Liver (tissue), 8 donors: ENCODE measurements at regions not wholly inside any gene's neighbourhood (a gene's known extent, or its start where the extent isn't known, plus 50 kb on each side); places are given as distances from the start of the nearest gene placed in this dataset.
"Not testable (repeated sequence)": the region's sequence is repeated elsewhere in the genome, so short reads cannot be mapped to it uniquely, and the experiment has no call there.

Experiments used
- DNase-seq: peaks from one replicate; pipeline ENCODE4 v3.0.0-alpha.2; 2017; ENCODE audit warnings: low spot score
- H3K27ac ChIP-seq, 2 donors: one replicate each; pipeline ENCODE4 v1.7.0; 2013; ENCODE audit warnings: inconsistent platforms in 2 of 2, low read length in 2 of 2, control low read depth in 1 of 2, low read depth in 1 of 2, mild to moderate bottlenecking in 1 of 2
- H3K27me3 ChIP-seq, 4 donors: one replicate each; pipeline versions ENCODE4 v1.6.1 to v1.7.0; 2013; ENCODE audit warnings: low read length in 3 of 4, inconsistent platforms in 1 of 4, mild to moderate bottlenecking in 1 of 4, moderate library complexity in 1 of 4; ENCODE audit not compliant: control insufficient read depth in 4 of 4, insufficient read depth in 4 of 4
- H3K36me3 ChIP-seq, 4 donors: one replicate each; pipeline versions ENCODE4 v1.6.1 to v1.7.0; 2013; ENCODE audit warnings: low read length in 3 of 4, mild to moderate bottlenecking in 3 of 4, low read depth in 1 of 4, moderate library complexity in 1 of 4; ENCODE audit not compliant: control insufficient read depth in 4 of 4, insufficient read depth in 3 of 4
- H3K4me1 ChIP-seq, 4 donors: one replicate each; pipeline versions ENCODE4 v1.6.1 to v1.7.0; 2013; ENCODE audit warnings: low read length in 3 of 4, mild to moderate bottlenecking in 3 of 4, moderate library complexity in 1 of 4; ENCODE audit not compliant: control insufficient read depth in 4 of 4, insufficient read depth in 4 of 4
- H3K4me3 ChIP-seq, 3 donors: one replicate each; pipeline versions ENCODE4 v1.6.1 to v1.7.0; 2013; ENCODE audit warnings: low read length in 3 of 3, control low read depth in 1 of 3, low read depth in 1 of 3, mild to moderate bottlenecking in 1 of 3
- H3K9ac ChIP-seq, 2 donors: one replicate each; pipeline ENCODE4 v1.7.0; 2013; ENCODE audit warnings: low read length in 2 of 2, mild to moderate bottlenecking in 2 of 2, moderate library complexity in 2 of 2, control low read depth in 1 of 2, low read depth in 1 of 2
- H3K9me3 ChIP-seq, 4 donors: one replicate each; pipeline versions ENCODE4 v1.6.1 to v1.7.0; 2013; ENCODE audit warnings: low read length in 3 of 4; ENCODE audit not compliant: control insufficient read depth in 4 of 4
- HNF4A ChIP-seq, 2 donors: conservative IDR thresholded peaks; 2 replicates each; pipeline ENCODE4 v1.6.1; 2016; ENCODE audit warnings: antibody characterized with exemption in 2 of 2, mild to moderate bottlenecking in 2 of 2
- HNF4G ChIP-seq: IDR thresholded peaks from 2 replicates; pipeline ENCODE4 v1.6.1; 2016; ENCODE audit warnings: antibody characterized with exemption
- NR2F2 ChIP-seq: IDR thresholded peaks from 2 replicates; pipeline ENCODE4 v1.6.1; 2016; ENCODE audit warnings: antibody characterized with exemption
- TAF1 ChIP-seq: conservative IDR thresholded peaks from 2 replicates; pipeline ENCODE4 v1.6.1; 2016; ENCODE audit warnings: antibody characterized with exemption, mild to moderate bottlenecking
- WGBS: extraction: QIAGEN DNeasy Blood & Tissue Kit; methylation state at CpG from one replicate; pipeline ENCODE4 v1.1.7; 2013; 5-methylcytosine and 5-hydroxymethylcytosine counted together
- TF ChIP-seq, protein P1 (sequence below): IDR thresholded peaks from 2 replicates; pipeline ENCODE4 v1.6.1; 2016; ENCODE audit warnings: antibody characterized with exemption, mild to moderate bottlenecking
- TF ChIP-seq, protein P2 (sequence below): IDR thresholded peaks from 2 replicates; pipeline ENCODE4 v1.6.1; 2016; ENCODE audit warnings: antibody characterized with exemption
- TF ChIP-seq, protein P3 (sequence below): fragments of 150-350 bp; IDR thresholded peaks from 2 replicates; pipeline ENCODE4 v1.5.1; 2017; ENCODE audit warnings: improper control_type of control experiment, low read depth, low read length; ENCODE audit not compliant: missing input control
- TF ChIP-seq, protein P4 (sequence below): IDR thresholded peaks from 2 replicates; pipeline ENCODE4 v1.6.1; 2016; ENCODE audit warnings: antibody characterized with exemption
- donor health status: healthy.
- donor health status: healthy.
- donor health status: healthy.
- donor health status: healthy.
- donor health status: healthy.

DNA sequence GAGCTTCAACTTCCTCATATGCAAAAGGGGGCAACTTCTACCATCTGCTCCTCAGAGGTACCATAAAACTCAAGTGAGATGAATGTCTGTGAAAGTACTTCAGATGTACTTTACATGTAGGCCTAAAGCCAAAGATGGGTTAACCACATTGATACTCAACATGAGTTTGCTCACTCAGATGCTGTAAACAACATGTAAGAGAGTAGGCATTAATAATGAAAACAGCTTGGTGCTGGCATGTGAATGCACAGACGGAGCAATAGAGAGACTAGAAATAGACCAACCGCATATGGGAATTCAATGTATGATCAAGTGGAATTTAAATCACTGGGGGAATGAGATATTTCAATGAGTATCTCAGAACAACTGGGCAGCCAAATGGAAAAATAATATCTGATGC, 143.8 kb upstream of the CDYL start (continued):
- TF ChIP-seq, protein P1, sequence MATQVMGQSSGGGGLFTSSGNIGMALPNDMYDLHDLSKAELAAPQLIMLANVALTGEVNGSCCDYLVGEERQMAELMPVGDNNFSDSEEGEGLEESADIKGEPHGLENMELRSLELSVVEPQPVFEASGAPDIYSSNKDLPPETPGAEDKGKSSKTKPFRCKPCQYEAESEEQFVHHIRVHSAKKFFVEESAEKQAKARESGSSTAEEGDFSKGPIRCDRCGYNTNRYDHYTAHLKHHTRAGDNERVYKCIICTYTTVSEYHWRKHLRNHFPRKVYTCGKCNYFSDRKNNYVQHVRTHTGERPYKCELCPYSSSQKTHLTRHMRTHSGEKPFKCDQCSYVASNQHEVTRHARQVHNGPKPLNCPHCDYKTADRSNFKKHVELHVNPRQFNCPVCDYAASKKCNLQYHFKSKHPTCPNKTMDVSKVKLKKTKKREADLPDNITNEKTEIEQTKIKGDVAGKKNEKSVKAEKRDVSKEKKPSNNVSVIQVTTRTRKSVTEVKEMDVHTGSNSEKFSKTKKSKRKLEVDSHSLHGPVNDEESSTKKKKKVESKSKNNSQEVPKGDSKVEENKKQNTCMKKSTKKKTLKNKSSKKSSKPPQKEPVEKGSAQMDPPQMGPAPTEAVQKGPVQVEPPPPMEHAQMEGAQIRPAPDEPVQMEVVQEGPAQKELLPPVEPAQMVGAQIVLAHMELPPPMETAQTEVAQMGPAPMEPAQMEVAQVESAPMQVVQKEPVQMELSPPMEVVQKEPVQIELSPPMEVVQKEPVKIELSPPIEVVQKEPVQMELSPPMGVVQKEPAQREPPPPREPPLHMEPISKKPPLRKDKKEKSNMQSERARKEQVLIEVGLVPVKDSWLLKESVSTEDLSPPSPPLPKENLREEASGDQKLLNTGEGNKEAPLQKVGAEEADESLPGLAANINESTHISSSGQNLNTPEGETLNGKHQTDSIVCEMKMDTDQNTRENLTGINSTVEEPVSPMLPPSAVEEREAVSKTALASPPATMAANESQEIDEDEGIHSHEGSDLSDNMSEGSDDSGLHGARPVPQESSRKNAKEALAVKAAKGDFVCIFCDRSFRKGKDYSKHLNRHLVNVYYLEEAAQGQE = no peak
- TF ChIP-seq, protein P2, sequence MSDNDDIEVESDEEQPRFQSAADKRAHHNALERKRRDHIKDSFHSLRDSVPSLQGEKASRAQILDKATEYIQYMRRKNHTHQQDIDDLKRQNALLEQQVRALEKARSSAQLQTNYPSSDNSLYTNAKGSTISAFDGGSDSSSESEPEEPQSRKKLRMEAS = no peak

DNA sequence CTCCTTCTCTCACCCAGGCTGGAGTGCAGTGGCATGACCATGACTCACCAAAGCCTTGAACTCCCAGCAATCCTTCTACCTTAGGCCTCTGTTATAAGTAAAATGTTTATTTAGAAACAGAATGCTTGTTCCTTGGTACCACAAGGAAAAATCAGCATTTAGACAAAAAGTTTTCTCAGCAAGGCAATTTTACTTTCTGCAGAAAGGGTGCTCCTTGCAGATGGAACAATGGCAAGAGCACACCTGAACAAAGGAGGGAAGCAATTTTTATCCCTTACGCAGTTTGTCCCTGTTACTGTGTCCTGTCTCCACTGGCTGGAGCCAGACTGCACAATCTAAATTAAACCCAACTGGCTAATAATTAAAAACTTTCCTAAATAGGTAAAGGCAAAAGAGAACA, 146.4 kb upstream of the CDYL start:
- not testable (repeated sequence) for H3K9ac ChIP-seq, H3K4me1 ChIP-seq, DNase-seq, H3K27me3 ChIP-seq, H3K27ac ChIP-seq, H3K36me3 ChIP-seq, H3K4me3 ChIP-seq
- WGBS = 97% methylated on average over 1 of the region's 1 CpG
- peaks cover 3 to 12% (median 8%) of the 10 kb centered on the region in 4 donors for H3K9me3 ChIP-seq

DNA sequence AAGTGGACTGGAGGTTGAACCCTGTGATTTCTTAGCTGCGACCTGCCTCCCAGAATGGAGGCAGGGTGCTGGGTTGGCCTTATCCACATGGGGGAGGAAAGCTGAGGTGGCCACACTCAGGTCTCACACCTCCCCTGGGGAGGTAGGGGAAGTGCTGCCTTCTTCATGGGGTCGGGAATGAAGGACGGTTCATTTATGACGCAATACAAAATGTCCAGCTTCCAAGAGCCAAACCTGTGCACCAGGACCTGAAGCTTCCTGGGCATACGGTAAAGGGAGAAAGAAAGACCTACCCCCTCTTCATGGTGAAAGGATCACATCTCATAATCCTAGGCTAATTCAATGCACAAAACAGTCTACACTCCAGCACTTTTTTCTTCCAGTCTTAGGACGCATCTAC, 150.6 kb upstream of the CDYL start:
- 81% methylated on average over 6 of the region's 6 CpGs for WGBS

More for the DNA sequence above, 150.6 kb upstream of the CDYL start:
- H3K27ac ChIP-seq = no peak overlapping the region
- no peak overlapping the region for H3K4me3 ChIP-seq
- no peaks in the 10 kb centered on the region for H3K36me3 ChIP-seq
- no peak overlapping the region for H3K9ac ChIP-seq
- no peak for TF ChIP-seq TAF1
- no peak for TF ChIP-seq NR2F2
- TF ChIP-seq, protein P3, sequence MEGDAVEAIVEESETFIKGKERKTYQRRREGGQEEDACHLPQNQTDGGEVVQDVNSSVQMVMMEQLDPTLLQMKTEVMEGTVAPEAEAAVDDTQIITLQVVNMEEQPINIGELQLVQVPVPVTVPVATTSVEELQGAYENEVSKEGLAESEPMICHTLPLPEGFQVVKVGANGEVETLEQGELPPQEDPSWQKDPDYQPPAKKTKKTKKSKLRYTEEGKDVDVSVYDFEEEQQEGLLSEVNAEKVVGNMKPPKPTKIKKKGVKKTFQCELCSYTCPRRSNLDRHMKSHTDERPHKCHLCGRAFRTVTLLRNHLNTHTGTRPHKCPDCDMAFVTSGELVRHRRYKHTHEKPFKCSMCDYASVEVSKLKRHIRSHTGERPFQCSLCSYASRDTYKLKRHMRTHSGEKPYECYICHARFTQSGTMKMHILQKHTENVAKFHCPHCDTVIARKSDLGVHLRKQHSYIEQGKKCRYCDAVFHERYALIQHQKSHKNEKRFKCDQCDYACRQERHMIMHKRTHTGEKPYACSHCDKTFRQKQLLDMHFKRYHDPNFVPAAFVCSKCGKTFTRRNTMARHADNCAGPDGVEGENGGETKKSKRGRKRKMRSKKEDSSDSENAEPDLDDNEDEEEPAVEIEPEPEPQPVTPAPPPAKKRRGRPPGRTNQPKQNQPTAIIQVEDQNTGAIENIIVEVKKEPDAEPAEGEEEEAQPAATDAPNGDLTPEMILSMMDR = no peak
- TF ChIP-seq, protein P1 = no peak
- TF ChIP-seq, protein P4, sequence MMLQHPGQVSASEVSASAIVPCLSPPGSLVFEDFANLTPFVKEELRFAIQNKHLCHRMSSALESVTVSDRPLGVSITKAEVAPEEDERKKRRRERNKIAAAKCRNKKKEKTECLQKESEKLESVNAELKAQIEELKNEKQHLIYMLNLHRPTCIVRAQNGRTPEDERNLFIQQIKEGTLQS = no peak
- TF ChIP-seq HNF4A (conservative IDR thresholded peaks at IDR 0.05) = no peak
- no peak for TF ChIP-seq HNF4G
- no peak for DNase-seq
- H3K27me3 ChIP-seq = no peaks in the 10 kb centered on the region
- H3K4me1 ChIP-seq = no peaks in the 10 kb centered on the region
- peaks cover 3 to 12% (median 6%) of the 10 kb centered on the region in 4 donors for H3K9me3 ChIP-seq
